Suprapubic skin (tissue), 4 donors: ENCODE measurements at regions not wholly inside any gene's neighbourhood (a gene's known extent, or its start where the extent isn't known, plus 50 kb on each side); places are given as distances from the start of the nearest gene placed in this dataset.

ENCODE experiments used
- DNase-seq, 2 donors: peaks; one replicate each; pipeline ENCODE4 v3.0.0-alpha.2; 2019; ENCODE audit warnings: low spot score in 2 of 2
- H3K27ac ChIP-seq: fragments of 200-600 bp; sonication (generic); one replicate; pipeline ENCODE4 v1.5.1; 2019
- H3K27me3 ChIP-seq: fragments of 200-600 bp; sonication (generic); one replicate; pipeline ENCODE4 v1.5.1; 2019
- H3K36me3 ChIP-seq: fragments of 200-600 bp; sonication (generic); one replicate; pipeline ENCODE4 v1.5.1; 2019
- H3K4me1 ChIP-seq: fragments of 200-600 bp; sonication (generic); one replicate; pipeline ENCODE4 v1.5.1; 2019
- H3K4me3 ChIP-seq: fragments of 200-600 bp; sonication (generic); one replicate; pipeline ENCODE4 v1.5.1; 2019; ENCODE audit warnings: mild to moderate bottlenecking
- H3K9me3 ChIP-seq: fragments of 200-600 bp; sonication (generic); one replicate; pipeline ENCODE4 v1.5.1; 2019
- EP300 ChIP-seq: sonication (generic); formaldehyde crosslinking; IDR thresholded peaks from one replicate; pipeline ENCODE4 v1.6.1; 2017; ENCODE audit warnings: antibody characterized with exemption
- POLR2A ChIP-seq, 2 donors: fragments of 450-650 bp; IDR thresholded peaks; one replicate each; pipeline ENCODE4 v1.6.1; 2017; ENCODE audit warnings: antibody characterized with exemption in 2 of 2, mild to moderate bottlenecking in 2 of 2, moderate library complexity in 2 of 2
- POLR2AphosphoS5 ChIP-seq, 3 donors: sonication (generic); formaldehyde crosslinking; IDR thresholded peaks; one replicate each; pipeline ENCODE4 v1.6.1; 2017; ENCODE audit warnings: antibody characterized with exemption in 3 of 3
- WGBS: methylation state at CpG from one replicate; pipeline ENCODE4 v1.1.5; 2018; 5-methylcytosine and 5-hydroxymethylcytosine counted together
- TF ChIP-seq, protein P1 (sequence below), 2 donors: fragments of 200-600 bp in 1 of 2; fragments of 450-650 bp in 1 of 2; sonication (generic) in 1 of 2; IDR thresholded peaks; one replicate each; pipeline ENCODE4 v1.5.1; 2016 to 2019; ENCODE audit warnings: antibody characterized with exemption in 2 of 2, mild to moderate bottlenecking in 1 of 2, moderate library complexity in 1 of 2

DNA sequence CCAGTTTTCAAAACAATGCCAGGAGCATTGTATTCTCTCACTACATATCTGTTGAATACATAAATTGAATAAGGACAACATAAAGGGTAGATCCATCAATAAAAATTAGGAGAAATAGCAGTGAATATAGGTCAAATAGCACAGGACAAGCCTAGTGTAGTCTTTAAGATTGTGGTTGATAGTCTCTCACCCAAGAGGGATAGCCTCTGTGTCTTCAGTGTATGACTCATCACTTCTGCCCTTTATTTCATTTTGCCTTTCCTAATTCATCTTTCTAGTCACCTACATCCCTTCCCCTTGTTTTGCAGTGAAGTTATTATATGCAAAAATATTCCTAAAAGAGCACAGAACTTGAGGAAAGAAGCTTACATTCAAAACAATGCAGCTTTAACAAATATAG is 335.0 kb upstream of the TUSC1 start:
- no peak overlapping the region for H3K4me3 ChIP-seq
- H3K4me1 ChIP-seq: no peaks in the 10 kb centered on the region

DNA sequence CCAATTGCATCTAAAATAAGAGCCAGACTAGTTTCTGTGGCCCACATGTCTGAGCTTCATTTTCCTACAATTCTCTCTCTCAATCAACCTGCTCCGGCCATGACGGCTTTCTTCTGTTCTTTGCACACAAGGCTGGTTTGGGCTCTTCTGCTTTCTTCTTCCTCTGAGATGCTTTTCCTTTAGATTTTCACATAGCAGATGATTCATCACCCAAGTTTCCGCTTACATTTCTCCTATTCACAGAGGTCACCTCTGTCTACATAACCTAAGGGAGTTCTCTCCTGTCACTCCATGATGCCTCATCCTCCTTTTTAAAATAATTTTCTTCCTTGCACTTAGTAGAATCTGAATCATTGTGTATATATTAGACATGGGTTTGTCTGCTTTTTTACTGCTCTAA is 334.6 kb upstream of the TUSC1 start:
- no peaks in the 10 kb centered on the region for H3K9me3 ChIP-seq
- 88% methylated on average over 3 of the region's 3 CpGs for WGBS
- TF ChIP-seq, protein P1, sequence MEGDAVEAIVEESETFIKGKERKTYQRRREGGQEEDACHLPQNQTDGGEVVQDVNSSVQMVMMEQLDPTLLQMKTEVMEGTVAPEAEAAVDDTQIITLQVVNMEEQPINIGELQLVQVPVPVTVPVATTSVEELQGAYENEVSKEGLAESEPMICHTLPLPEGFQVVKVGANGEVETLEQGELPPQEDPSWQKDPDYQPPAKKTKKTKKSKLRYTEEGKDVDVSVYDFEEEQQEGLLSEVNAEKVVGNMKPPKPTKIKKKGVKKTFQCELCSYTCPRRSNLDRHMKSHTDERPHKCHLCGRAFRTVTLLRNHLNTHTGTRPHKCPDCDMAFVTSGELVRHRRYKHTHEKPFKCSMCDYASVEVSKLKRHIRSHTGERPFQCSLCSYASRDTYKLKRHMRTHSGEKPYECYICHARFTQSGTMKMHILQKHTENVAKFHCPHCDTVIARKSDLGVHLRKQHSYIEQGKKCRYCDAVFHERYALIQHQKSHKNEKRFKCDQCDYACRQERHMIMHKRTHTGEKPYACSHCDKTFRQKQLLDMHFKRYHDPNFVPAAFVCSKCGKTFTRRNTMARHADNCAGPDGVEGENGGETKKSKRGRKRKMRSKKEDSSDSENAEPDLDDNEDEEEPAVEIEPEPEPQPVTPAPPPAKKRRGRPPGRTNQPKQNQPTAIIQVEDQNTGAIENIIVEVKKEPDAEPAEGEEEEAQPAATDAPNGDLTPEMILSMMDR (IDR thresholded peaks at IDR 0.05): no peak
- no peak for TF ChIP-seq EP300
- no peak for TF ChIP-seq POLR2AphosphoS5 (IDR thresholded peaks at IDR 0.05)
- no peak for TF ChIP-seq POLR2A (IDR thresholded peaks at IDR 0.05)

More for the DNA sequence above, 335.0 kb upstream of the TUSC1 start:
- TF ChIP-seq POLR2AphosphoS5 (IDR thresholded peaks at IDR 0.05) (no peak), POLR2A (IDR thresholded peaks at IDR 0.05) (no peak), EP300 (no peak)
- TF ChIP-seq, protein P1 (IDR thresholded peaks at IDR 0.05): no peak
- Histone ChIP-seq H3K9me3 (no peaks in the 10 kb centered on the region), H3K27me3 (no peaks in the 10 kb centered on the region), H3K36me3 (no peaks in the 10 kb centered on the region), H3K27ac (no peak overlapping the region)
- DNase-seq: no peak

DNA sequence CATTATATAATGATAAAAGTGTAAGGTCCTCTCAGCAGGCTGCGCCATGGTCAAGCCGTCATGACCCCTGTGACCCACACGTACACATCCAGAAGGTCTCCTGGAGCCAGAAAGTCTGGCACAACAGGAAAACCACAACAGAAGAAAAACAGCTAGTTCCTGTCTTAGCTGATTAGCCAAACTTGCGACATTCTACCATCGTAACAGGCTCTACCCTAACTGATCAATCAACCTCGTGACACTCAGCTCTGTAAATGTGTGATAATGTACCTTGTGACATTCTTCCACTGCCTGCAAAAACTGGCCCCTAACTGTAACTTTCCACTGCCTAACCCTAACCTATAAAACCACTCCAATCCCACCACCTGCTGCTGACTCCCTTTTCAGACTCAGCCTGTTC is 316.4 kb upstream of the TUSC1 start:
- WGBS: 74% methylated on average over 6 of the region's 6 CpGs
- TF ChIP-seq, protein P1 (IDR thresholded peaks at IDR 0.05): no peak
- no peak for TF ChIP-seq POLR2AphosphoS5 (IDR thresholded peaks at IDR 0.05)
- no peak for TF ChIP-seq POLR2A (IDR thresholded peaks at IDR 0.05)

More for the DNA sequence above, 334.6 kb upstream of the TUSC1 start:
- Histone ChIP-seq H3K36me3 (no peaks in the 10 kb centered on the region), H3K27ac (no peak overlapping the region), H3K4me3 (no peak overlapping the region), H3K4me1 (no peaks in the 10 kb centered on the region), H3K27me3 (no peaks in the 10 kb centered on the region)
- DNase-seq: no peak

DNA sequence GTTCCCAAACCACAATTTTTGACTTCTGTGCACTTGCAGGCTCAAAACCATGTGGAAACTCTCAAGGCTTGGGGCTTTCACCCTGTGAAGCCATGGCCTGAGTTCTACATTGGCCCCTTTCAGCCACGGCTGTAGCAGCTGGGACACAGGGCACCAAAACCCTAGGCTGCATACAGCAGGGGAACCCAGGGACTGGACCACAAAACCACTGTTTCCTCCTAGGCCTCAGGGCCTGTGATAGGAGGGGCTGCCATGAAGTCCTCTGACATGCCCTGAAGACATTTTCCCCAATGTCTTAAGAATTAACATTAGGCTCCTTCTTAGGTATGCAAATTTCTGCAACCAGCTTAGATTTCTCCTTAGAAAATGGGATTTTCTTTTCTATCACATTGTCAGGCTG is 312.1 kb upstream of the TUSC1 start:
- TF ChIP-seq EP300 (no peak), POLR2AphosphoS5 (IDR thresholded peaks at IDR 0.05) (no peak), POLR2A (IDR thresholded peaks at IDR 0.05) (no peak)
- TF ChIP-seq, protein P1 (IDR thresholded peaks at IDR 0.05): no peak
- WGBS: 75% methylated on average over 1 of the region's 1 CpG
- H3K4me3 ChIP-seq: no peak overlapping the region
- H3K27ac ChIP-seq: no peak overlapping the region
- no peaks in the 10 kb centered on the region for H3K4me1 ChIP-seq
- DNase-seq: no peak
- no peaks in the 10 kb centered on the region for H3K27me3 ChIP-seq
- H3K36me3 ChIP-seq: no peaks in the 10 kb centered on the region
- peaks cover 16% of the 10 kb centered on the region for H3K9me3 ChIP-seq

More for the DNA sequence above, 316.4 kb upstream of the TUSC1 start:
- H3K9me3 ChIP-seq: peaks cover 12% of the 10 kb centered on the region
- H3K4me3 ChIP-seq: no peak overlapping the region
- no peaks in the 10 kb centered on the region for H3K27me3 ChIP-seq
- no peaks in the 10 kb centered on the region for H3K36me3 ChIP-seq
- no peak for DNase-seq
- H3K27ac ChIP-seq: no peak overlapping the region
- H3K4me1 ChIP-seq: no peaks in the 10 kb centered on the region

DNA sequence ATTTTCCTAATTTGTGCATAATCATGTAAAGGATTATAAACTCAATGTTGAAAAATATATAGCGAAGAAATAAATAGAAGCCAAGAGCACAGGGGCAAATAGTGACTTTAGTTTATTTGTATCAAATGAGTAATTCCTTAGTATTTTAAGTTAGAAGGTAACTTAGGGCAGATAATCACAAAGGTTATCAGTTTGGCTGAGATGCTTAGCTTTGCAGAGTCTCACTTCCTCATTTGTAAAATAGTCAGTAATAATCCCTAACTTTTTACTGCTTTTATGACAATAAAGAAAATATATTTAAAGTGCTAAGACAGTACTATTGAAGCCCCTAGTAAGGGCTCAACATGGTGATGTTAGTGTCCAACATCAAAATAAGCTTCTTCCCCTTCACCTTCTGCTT is 297.4 kb upstream of the TUSC1 start:
- WGBS: 93% methylated on average over 1 of the region's 1 CpG
- no peak overlapping the region for H3K4me3 ChIP-seq
- no peak overlapping the region for H3K27ac ChIP-seq
- H3K27me3 ChIP-seq: no peaks in the 10 kb centered on the region
- H3K4me1 ChIP-seq: no peaks in the 10 kb centered on the region
- TF ChIP-seq POLR2A (IDR thresholded peaks at IDR 0.05): no peak
- no peak for TF ChIP-seq POLR2AphosphoS5 (IDR thresholded peaks at IDR 0.05)
- no peak for TF ChIP-seq EP300
- TF ChIP-seq, protein P1 (IDR thresholded peaks at IDR 0.05): no peak
- H3K36me3 ChIP-seq: no peaks in the 10 kb centered on the region
- peaks cover 6% of the 10 kb centered on the region for H3K9me3 ChIP-seq
- no peak for DNase-seq
